Uterus (tissue), 3 donors: ENCODE measurements at regions not wholly inside any gene's neighbourhood (a gene's known extent, or its start where the extent isn't known, plus 50 kb on each side); places are given as distances from the start of the nearest gene placed in this dataset.
"Not testable (repeated sequence)": the region's sequence is repeated elsewhere in the genome, so short reads cannot be mapped to it uniquely, and the experiment has no call there.

Experiments
- DNase-seq, 2 donors: peaks; one replicate each; pipeline ENCODE4 v3.0.0-alpha.2; 2019 to 2020
- H3K27ac ChIP-seq, 2 donors: fragments of 200-600 bp; sonication (generic); 1 replicate in 1 of 2; 2 replicates in 1 of 2; pipeline ENCODE4 v1.5.1; 2016 to 2018
- H3K27me3 ChIP-seq, 2 donors: fragments of 200-600 bp; sonication (generic); one replicate each; pipeline ENCODE4 v1.5.1; 2018 to 2019; ENCODE audit warnings: control low read depth in 1 of 2
- H3K36me3 ChIP-seq, 2 donors: fragments of 200-600 bp; sonication (generic); one replicate each; pipeline ENCODE4 v1.5.1; 2019; ENCODE audit warnings: control low read depth in 1 of 2
- H3K4me1 ChIP-seq, 2 donors: fragments of 200-600 bp; sonication (generic); one replicate each; pipeline ENCODE4 v1.5.1; 2018 to 2019; ENCODE audit warnings: control low read depth in 1 of 2
- H3K4me3 ChIP-seq, 2 donors: fragments of 200-600 bp; sonication (generic); 1 replicate in 1 of 2; 2 replicates in 1 of 2; pipeline ENCODE4 v1.5.1; 2018 to 2019; ENCODE audit warnings: mild to moderate bottlenecking in 1 of 2
- H3K9me3 ChIP-seq, 2 donors: fragments of 200-600 bp; sonication (generic); one replicate each; pipeline ENCODE4 v1.5.1; 2019; ENCODE audit warnings: control low read depth in 1 of 2
- POLR2A ChIP-seq, 2 donors: fragments of 450-650 bp; IDR thresholded peaks; one replicate each; pipeline ENCODE4 v1.6.1; 2016; ENCODE audit warnings: antibody characterized with exemption in 2 of 2, mild to moderate bottlenecking in 1 of 2, moderate library complexity in 1 of 2
- intact Hi-C: fragments of 100-400 bp; cut with DNase I; formaldehyde crosslinking; loops from one replicate; pipeline ENCODE4 v1.15.1; 2023; ENCODE audit warnings: low total_unique reads
- TF ChIP-seq, protein P1 (sequence below), 4 experiments: fragments of 200-600 bp in 2 of 4; fragments of 450-650 bp in 2 of 4; sonication (generic) in 2 of 4; IDR thresholded peaks; one replicate each; pipeline ENCODE4 v1.5.1; 2016 to 2019; ENCODE audit warnings: antibody characterized with exemption in 4 of 4, mild to moderate bottlenecking in 2 of 4, moderate library complexity in 1 of 4
- donor health status: DM: yes; HTN: yes; CAD: no.

DNA sequence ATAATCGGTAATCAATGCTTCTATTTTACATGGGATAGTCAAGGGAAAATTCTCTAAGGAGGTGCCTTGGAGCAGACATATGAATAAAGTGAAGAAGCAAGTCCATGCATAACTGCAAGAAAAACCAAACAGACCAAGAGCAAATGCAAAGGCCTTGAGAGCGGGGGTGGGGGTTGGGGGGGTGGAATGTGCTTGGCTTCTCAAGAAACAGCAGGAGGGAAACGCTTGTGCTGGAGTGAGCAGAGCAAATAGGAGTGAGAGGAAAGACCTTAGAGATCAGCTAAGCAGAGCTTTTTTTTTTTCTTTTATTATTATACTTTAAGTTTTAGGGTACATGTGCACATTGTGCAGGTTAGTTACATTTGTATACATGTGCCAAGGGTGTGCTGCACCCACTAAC is 260.8 kb downstream of the ARPP21 start:
- Histone ChIP-seq H3K4me1 (no peaks in the 10 kb centered on the region), H3K9me3 (no peaks in the 10 kb centered on the region), H3K4me3 (no peak overlapping the region), H3K27me3 (no peaks in the 10 kb centered on the region), H3K27ac (no peak overlapping the region), H3K36me3 (no peaks in the 10 kb centered on the region)
- intact Hi-C loops: no loop called here
- DNase-seq: no peak
- TF ChIP-seq POLR2A (IDR thresholded peaks at IDR 0.05): no peak
- TF ChIP-seq, protein P1, sequence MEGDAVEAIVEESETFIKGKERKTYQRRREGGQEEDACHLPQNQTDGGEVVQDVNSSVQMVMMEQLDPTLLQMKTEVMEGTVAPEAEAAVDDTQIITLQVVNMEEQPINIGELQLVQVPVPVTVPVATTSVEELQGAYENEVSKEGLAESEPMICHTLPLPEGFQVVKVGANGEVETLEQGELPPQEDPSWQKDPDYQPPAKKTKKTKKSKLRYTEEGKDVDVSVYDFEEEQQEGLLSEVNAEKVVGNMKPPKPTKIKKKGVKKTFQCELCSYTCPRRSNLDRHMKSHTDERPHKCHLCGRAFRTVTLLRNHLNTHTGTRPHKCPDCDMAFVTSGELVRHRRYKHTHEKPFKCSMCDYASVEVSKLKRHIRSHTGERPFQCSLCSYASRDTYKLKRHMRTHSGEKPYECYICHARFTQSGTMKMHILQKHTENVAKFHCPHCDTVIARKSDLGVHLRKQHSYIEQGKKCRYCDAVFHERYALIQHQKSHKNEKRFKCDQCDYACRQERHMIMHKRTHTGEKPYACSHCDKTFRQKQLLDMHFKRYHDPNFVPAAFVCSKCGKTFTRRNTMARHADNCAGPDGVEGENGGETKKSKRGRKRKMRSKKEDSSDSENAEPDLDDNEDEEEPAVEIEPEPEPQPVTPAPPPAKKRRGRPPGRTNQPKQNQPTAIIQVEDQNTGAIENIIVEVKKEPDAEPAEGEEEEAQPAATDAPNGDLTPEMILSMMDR (IDR thresholded peaks at IDR 0.05): no peak

DNA sequence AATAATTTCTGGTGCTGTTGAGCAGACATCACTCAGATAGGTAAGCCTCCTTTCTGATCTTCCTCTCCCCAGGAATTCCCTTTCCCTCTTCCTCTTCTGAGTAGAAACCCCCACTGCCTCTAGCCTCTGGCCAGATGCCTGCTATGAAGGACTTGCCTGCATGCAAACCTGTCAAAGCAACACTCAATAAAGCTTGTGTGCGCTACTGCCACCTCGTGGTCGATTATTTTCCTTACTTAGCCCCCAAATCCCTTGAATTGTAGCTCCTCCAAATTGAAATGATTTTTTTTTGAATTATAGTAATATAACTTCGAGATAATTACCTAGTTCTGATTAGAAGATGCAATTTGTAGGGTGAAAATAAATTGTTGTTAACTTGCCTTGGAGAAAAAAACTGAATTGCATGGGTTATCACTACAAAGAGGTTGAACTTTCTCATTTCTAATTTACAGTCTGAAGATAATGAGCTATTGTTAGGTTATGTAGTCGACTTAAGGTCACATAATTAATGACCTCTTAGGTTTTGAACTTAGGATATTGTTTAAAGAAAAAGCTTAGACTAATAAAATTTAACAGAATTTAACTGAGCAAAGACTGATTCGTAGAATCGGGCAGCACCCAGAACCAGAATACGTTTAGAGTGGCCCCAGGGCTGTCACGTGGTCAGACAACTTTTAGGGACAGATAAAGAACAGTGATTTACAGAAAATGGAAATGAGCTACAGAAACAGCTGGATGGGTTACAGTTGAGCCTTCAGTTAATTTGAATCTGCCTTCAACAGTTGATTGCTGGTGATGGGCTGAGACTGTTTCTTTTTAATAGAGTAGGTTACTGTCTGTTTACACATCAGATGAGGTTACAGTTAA is 269.3 kb downstream of the ARPP21 start:
- H3K27ac ChIP-seq: no peak overlapping the region
- H3K27me3 ChIP-seq: no peaks in the 10 kb centered on the region
- no peak overlapping the region for H3K4me3 ChIP-seq
- no peaks in the 10 kb centered on the region for H3K9me3 ChIP-seq
- no peak for DNase-seq
- H3K4me1 ChIP-seq: no peaks in the 10 kb centered on the region
- TF ChIP-seq, protein P1 (IDR thresholded peaks at IDR 0.05): peak; percentile 16 to 48 (median 34)
- TF ChIP-seq POLR2A (IDR thresholded peaks at IDR 0.05): no peak
- no peaks in the 10 kb centered on the region for H3K36me3 ChIP-seq
- intact Hi-C loops: no loop called here

DNA sequence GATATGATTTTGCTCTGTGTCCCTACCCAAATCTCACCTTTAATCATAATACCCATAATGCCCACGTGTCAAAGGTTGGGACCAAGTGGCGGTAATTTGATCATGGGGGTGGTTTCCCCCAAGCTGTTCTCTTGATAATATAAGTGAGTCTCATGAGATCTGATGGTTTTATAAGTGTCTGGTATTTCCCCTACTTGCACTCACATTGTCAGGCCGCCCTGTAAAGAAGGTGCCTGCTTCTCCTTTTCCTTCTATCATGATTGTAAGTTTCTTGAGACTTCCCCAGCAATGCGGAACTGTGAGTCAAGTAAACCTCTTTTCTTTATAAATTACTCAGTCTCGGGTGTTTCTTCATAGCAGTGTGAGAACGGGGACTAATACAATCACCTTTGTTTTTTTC is 279.8 kb downstream of the ARPP21 start:
- H3K4me1 ChIP-seq: no peaks in the 10 kb centered on the region
- H3K27me3 ChIP-seq: no peaks in the 10 kb centered on the region
- intact Hi-C loops: no loop called here
- TF ChIP-seq, protein P1 (IDR thresholded peaks at IDR 0.05): no peak
- no peak for TF ChIP-seq POLR2A (IDR thresholded peaks at IDR 0.05)
- no peak overlapping the region for H3K27ac ChIP-seq
- H3K36me3 ChIP-seq: no peaks in the 10 kb centered on the region
- DNase-seq: no peak
- H3K9me3 ChIP-seq: no peaks in the 10 kb centered on the region
- no peak overlapping the region for H3K4me3 ChIP-seq

DNA sequence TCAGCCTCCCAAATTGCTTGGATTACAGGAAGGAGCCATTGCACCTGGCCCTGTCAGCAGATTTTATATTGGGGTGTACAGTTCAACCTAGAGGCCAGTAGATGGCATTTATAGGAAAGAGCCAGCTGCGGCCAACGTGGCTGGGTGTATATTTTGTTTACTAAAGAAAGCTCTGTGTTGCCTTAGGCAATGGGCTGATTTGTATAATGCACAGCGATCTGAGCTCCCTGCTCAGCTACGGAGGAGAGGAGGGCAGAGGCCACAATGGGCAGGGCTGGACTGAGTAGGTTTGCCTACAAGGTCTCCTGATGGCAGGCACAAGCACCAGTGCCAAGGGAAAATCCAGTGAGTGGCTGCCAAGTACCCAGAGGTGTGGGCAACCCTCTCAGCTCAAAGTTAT is 282.4 kb downstream of the ARPP21 start:
- no peaks in the 10 kb centered on the region for H3K36me3 ChIP-seq
- TF ChIP-seq, protein P1 (IDR thresholded peaks at IDR 0.05): no peak
- no peak for TF ChIP-seq POLR2A (IDR thresholded peaks at IDR 0.05)
- no peak overlapping the region for H3K4me3 ChIP-seq
- DNase-seq: no peak
- H3K27me3 ChIP-seq: no peaks in the 10 kb centered on the region
- intact Hi-C loops: no loop called here
- no peaks in the 10 kb centered on the region for H3K4me1 ChIP-seq
- H3K9me3 ChIP-seq: no peaks in the 10 kb centered on the region
- no peak overlapping the region for H3K27ac ChIP-seq

DNA sequence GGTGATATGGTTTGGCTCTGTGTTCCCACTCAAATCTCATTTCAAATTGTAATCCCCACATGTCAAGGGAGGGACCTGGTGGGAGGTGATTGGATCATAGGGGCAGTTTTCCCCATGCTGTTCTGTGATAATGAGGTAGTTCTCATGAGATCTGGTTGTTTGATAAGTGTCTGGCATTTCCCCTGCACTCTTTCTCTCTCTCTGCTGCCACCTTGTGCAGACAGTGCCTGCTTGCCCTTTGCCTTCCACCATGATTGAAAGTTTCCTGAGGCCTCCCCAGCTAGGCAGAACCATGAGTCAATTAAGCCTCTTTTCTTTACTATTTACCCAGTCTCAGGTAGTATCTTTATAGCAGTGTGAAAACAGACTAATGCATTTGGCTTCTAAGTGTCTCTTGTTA is 284.7 kb downstream of the ARPP21 start:
- H3K4me1 ChIP-seq, H3K27ac ChIP-seq, intact Hi-C loops, H3K9me3 ChIP-seq, DNase-seq, H3K36me3 ChIP-seq, H3K4me3 ChIP-seq, H3K27me3 ChIP-seq: not testable (repeated sequence)
